ENCODE measurements at regions not wholly inside any gene's neighbourhood (a gene's known extent, or its start where the extent isn't known, plus 50 kb on each side); places are given as distances from the start of the nearest gene placed in this dataset.

DNA sequence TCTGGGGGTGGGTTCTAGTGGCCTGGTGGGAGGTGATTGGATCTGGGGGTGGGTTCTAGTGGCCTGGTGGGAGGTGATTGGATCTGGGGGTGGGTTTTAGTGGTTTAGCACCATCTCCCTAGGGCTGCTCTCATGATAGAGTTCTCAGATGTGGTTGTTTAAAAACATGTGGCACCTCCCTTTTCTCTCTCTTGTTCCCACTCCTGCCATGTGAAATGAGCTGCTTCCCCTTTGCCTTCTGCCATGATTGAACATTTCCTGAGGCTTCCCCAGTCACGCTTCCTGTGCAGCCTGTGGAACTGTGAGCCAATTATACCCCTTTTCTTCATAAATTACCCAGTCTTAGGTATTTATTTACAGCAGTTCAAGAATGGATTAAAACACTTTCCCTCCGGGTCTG is 327.3 kb upstream of the AJAP1 start:
- no peak overlapping the region for H3K27ac ChIP-seq (ENCODE audit: low read depth in 1 of 2, low read length in 2 of 2)
- no peak for TF ChIP-seq HNF4A (conservative IDR thresholded peaks at IDR 0.05)
- no peak for TF ChIP-seq JUND (IDR thresholded peaks at IDR 0.05)
- no peak for TF ChIP-seq TAF1 (conservative IDR thresholded peaks at IDR 0.05)
- no peak for TF ChIP-seq NR2F2 (IDR thresholded peaks at IDR 0.05)
- TF ChIP-seq, protein P1, sequence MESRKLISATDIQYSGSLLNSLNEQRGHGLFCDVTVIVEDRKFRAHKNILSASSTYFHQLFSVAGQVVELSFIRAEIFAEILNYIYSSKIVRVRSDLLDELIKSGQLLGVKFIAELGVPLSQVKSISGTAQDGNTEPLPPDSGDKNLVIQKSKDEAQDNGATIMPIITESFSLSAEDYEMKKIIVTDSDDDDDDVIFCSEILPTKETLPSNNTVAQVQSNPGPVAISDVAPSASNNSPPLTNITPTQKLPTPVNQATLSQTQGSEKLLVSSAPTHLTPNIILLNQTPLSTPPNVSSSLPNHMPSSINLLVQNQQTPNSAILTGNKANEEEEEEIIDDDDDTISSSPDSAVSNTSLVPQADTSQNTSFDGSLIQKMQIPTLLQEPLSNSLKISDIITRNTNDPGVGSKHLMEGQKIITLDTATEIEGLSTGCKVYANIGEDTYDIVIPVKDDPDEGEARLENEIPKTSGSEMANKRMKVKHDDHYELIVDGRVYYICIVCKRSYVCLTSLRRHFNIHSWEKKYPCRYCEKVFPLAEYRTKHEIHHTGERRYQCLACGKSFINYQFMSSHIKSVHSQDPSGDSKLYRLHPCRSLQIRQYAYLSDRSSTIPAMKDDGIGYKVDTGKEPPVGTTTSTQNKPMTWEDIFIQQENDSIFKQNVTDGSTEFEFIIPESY (IDR thresholded peaks at IDR 0.05): no peak
- TF ChIP-seq, protein P2, sequence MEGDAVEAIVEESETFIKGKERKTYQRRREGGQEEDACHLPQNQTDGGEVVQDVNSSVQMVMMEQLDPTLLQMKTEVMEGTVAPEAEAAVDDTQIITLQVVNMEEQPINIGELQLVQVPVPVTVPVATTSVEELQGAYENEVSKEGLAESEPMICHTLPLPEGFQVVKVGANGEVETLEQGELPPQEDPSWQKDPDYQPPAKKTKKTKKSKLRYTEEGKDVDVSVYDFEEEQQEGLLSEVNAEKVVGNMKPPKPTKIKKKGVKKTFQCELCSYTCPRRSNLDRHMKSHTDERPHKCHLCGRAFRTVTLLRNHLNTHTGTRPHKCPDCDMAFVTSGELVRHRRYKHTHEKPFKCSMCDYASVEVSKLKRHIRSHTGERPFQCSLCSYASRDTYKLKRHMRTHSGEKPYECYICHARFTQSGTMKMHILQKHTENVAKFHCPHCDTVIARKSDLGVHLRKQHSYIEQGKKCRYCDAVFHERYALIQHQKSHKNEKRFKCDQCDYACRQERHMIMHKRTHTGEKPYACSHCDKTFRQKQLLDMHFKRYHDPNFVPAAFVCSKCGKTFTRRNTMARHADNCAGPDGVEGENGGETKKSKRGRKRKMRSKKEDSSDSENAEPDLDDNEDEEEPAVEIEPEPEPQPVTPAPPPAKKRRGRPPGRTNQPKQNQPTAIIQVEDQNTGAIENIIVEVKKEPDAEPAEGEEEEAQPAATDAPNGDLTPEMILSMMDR (IDR thresholded peaks at IDR 0.05; ENCODE audit: low read depth, low read length, missing input control): no peak
- TF ChIP-seq, protein P3, sequence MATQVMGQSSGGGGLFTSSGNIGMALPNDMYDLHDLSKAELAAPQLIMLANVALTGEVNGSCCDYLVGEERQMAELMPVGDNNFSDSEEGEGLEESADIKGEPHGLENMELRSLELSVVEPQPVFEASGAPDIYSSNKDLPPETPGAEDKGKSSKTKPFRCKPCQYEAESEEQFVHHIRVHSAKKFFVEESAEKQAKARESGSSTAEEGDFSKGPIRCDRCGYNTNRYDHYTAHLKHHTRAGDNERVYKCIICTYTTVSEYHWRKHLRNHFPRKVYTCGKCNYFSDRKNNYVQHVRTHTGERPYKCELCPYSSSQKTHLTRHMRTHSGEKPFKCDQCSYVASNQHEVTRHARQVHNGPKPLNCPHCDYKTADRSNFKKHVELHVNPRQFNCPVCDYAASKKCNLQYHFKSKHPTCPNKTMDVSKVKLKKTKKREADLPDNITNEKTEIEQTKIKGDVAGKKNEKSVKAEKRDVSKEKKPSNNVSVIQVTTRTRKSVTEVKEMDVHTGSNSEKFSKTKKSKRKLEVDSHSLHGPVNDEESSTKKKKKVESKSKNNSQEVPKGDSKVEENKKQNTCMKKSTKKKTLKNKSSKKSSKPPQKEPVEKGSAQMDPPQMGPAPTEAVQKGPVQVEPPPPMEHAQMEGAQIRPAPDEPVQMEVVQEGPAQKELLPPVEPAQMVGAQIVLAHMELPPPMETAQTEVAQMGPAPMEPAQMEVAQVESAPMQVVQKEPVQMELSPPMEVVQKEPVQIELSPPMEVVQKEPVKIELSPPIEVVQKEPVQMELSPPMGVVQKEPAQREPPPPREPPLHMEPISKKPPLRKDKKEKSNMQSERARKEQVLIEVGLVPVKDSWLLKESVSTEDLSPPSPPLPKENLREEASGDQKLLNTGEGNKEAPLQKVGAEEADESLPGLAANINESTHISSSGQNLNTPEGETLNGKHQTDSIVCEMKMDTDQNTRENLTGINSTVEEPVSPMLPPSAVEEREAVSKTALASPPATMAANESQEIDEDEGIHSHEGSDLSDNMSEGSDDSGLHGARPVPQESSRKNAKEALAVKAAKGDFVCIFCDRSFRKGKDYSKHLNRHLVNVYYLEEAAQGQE (IDR thresholded peaks at IDR 0.05): no peak
- no peak for TF ChIP-seq GABPA (IDR thresholded peaks at IDR 0.05 in 1 of 2, conservative IDR thresholded peaks at IDR 0.05 in 1 of 2)
- TF ChIP-seq, protein P4, sequence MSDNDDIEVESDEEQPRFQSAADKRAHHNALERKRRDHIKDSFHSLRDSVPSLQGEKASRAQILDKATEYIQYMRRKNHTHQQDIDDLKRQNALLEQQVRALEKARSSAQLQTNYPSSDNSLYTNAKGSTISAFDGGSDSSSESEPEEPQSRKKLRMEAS (IDR thresholded peaks at IDR 0.05): no peak
- TF ChIP-seq SP1 (IDR thresholded peaks at IDR 0.05): no peak
- no peak for TF ChIP-seq FOXA1 (IDR thresholded peaks at IDR 0.05)
- no peak for TF ChIP-seq YY1 (IDR thresholded peaks at IDR 0.05)
- TF ChIP-seq EGR1 (IDR thresholded peaks at IDR 0.05; ENCODE audit: low read depth in 2 of 2): no peak
- TF ChIP-seq, protein P5, sequence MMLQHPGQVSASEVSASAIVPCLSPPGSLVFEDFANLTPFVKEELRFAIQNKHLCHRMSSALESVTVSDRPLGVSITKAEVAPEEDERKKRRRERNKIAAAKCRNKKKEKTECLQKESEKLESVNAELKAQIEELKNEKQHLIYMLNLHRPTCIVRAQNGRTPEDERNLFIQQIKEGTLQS (IDR thresholded peaks at IDR 0.05): no peak
- no peak for TF ChIP-seq FOXA2 (IDR thresholded peaks at IDR 0.05)
- TF ChIP-seq RXRA (IDR thresholded peaks at IDR 0.05): no peak
- TF ChIP-seq HNF4G (IDR thresholded peaks at IDR 0.05): no peak
- no peak for TF ChIP-seq RAD21 (IDR thresholded peaks at IDR 0.05)
- 78% methylated on average over 2 of the region's 2 CpGs for WGBS
- H3K9ac ChIP-seq (ENCODE audit: low read depth in 1 of 2, low read length in 2 of 2): no peak overlapping the region
- H3K36me3 ChIP-seq (ENCODE audit: control insufficient read depth in 4 of 4, insufficient read depth in 3 of 4, low read depth in 1 of 4, low read length in 3 of 4): no peaks in the 10 kb centered on the region
- no peak overlapping the region for H3K4me3 ChIP-seq (ENCODE audit: low read depth in 1 of 3, low read length in 3 of 3)
- no peaks in the 10 kb centered on the region for H3K4me1 ChIP-seq (ENCODE audit: control insufficient read depth in 4 of 4, insufficient read depth in 4 of 4, low read length in 3 of 4)
- H3K9me3 ChIP-seq (ENCODE audit: control insufficient read depth in 4 of 4, low read length in 3 of 4): no peaks in the 10 kb centered on the region
- DNase-seq (ENCODE audit: low spot score): no peak
- H3K27me3 ChIP-seq (ENCODE audit: control insufficient read depth in 4 of 4, insufficient read depth in 4 of 4, low read length in 3 of 4): no peaks in the 10 kb centered on the region
